Retinal pigment epithelial cell (primary cell): ENCODE measurements at regions not wholly inside any gene's neighbourhood (a gene's known extent, or its start where the extent isn't known, plus 50 kb on each side); places are given as distances from the start of the nearest gene placed in this dataset.
A peak's percentile ranks its signal among the peaks of the same experiment; 100 is the strongest.

Experiments used
- DNase-seq: peaks from one replicate; pipeline ENCODE4 v3.0.0-alpha.2; 2010; ENCODE audit warnings: low read depth
- H3K4me3 ChIP-seq: 2 replicates; pipeline ENCODE4 v1.5.1; 2011; ENCODE audit warnings: mild to moderate bottlenecking, low read length, control low read depth, moderate library complexity
- CTCF ChIP-seq: conservative IDR thresholded peaks from 2 replicates; pipeline ENCODE4 v1.5.1; 2011; ENCODE audit warnings: low read depth, low read length, control low read depth, inconsistent platforms

DNA sequence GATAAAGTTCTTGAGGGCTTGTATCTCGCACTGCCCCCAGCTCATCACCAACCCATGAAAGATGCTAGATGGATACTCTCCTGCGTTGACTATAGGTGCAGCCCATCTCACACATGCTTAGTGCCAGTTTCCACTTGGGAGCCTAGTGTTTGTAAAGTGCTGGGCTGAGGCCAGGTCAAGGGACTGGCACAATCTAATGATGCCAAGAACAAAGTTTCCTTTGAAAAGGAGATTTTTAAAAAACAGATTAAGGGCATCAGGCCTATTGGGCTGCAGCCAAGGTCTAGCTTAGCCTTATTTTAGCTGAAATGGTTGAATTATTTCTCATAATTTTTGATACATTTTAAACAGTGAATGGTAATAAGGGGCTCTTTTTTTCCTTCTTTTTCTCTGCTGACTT lies 259.0 kb downstream of the ADRA2A start:
- TF ChIP-seq CTCF: no peak
- no peak overlapping the region for H3K4me3 ChIP-seq
- no peak for DNase-seq

- no peak for DNase-seq
- H3K4me3 ChIP-seq: no peak overlapping the region
- no peak for TF ChIP-seq CTCF
These were observed 261.2 kb downstream of the ADRA2A start for GRCh38 chr10:111338035-111338434.

DNA sequence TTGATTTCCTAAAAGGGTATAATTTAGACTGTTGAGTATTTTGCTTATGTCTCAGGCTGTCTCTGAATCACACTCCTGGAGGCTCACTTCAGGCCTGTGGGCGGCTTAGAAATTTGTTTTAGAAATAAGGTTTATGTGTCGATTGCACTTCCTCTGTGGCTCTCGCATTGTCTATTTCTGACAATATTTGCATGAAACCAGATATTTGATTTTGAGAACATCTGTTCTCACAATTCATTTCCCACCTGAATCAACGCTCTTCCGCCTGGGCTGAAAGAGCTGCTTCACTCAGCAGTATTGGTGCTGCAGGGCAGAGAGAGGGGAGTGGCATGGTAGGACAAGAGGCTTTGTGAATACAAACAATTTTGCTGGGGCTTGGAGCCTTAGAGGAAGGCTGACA lies 262.0 kb downstream of the ADRA2A start:
- DNase-seq: no peak
- H3K4me3 ChIP-seq: no peak overlapping the region
- TF ChIP-seq CTCF: no peak

- H3K4me3 ChIP-seq: no peak overlapping the region
- no peak for DNase-seq
- peak; percentile 25 for TF ChIP-seq CTCF
These were observed 268.0 kb downstream of the ADRA2A start for GRCh38 chr10:111344804-111345203.

DNA sequence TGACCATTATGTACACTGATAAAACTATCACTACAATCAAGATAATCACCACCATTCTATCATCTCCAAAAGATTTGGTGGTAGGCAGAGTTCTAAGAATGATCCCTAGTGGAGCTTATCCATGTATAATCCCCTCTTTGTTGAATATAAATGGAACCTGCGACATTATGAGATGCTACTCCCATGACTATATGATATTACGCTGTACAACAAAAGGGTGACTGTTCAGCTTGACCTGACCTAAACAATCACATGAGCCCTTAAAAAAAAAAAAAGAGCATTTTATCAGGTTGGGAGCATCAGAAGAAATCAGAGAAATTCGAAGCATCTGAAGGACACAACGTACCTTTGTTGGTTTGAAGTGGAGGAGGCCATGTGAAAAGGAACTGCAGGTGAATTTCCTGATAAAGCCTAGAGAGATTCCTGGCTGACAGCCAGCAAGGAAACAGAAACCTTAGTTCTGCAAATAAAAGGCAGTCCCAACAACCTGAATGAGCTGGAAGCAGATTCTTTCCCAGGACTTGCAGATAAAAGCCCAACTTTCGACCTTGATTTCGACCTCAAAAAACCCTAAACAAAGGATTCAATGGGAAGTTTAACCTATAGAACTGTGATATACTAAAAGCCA lies 270.7 kb downstream of the ADRA2A start:
- H3K4me3 ChIP-seq: no peak overlapping the region
- no peak for DNase-seq
- TF ChIP-seq CTCF: no peak

- no peak overlapping the region for H3K4me3 ChIP-seq
- TF ChIP-seq CTCF: no peak
- no peak for DNase-seq
These were observed 271.2 kb downstream of the ADRA2A start for GRCh38 chr10:111348076-111348475.

DNA sequence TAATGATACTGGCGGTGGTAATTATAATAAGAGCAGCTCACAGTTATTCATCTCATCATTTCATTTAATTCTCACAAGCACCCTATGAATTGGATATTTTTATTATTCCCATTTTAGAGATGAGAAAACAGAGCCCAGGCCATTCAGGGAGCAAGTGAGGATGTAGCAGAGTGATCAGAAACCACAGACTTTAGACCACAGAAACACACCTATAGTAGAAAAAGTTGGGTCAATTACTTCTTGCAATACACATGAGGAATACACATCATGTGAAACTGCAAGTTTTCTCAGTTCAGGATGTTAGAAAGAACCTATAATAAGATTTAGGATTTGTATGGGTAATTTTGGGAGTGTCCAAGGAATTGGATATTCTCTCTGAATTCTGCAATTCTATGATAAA lies 278.0 kb downstream of the ADRA2A start:
- DNase-seq: no peak
- no peak overlapping the region for H3K4me3 ChIP-seq
- TF ChIP-seq CTCF: no peak
